LNCaP clone FGC (cell line): ENCODE measurements at regions not wholly inside any gene's neighbourhood (a gene's known extent, or its start where the extent isn't known, plus 50 kb on each side); places are given as distances from the start of the nearest gene placed in this dataset.

Experiments
- DNase-seq: peaks from one replicate; pipeline ENCODE4 v3.0.0-alpha.2; 2011; ENCODE audit warnings: low read depth
- H3K4me3 ChIP-seq: 2 replicates; pipeline ENCODE4 v1.5.1; 2011; ENCODE audit warnings: mild to moderate bottlenecking, low read depth, low read length, control low read depth
- TF ChIP-seq, protein P1 (sequence below): IDR thresholded peaks from 2 replicates; pipeline ENCODE4 v1.5.1; 2012; ENCODE audit warnings: mild to moderate bottlenecking; ENCODE audit not compliant: control insufficient read depth, insufficient read depth; ENCODE audit errors: extremely low read depth

DNA sequence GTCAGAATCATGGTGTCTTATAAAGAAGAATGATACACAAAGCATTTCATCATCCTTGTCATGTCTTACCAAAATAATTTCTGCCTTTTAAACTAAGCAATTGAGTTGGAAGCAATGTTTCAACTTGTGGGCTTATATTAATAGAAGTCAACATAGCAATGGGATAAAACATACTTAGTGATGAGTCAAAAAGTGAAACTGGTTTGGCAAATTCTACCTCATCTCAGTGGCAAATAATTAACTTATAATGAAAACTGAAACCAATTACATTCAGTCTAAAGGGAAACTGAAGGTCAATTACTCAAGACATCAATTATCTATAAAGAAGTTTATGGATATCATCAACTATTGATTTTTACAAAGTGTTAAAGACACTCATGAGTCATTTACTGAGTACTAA lies 463.8 kb downstream of the BMP2 start:
- DNase-seq = no peak
- H3K4me3 ChIP-seq = no peak overlapping the region
- TF ChIP-seq, protein P1, sequence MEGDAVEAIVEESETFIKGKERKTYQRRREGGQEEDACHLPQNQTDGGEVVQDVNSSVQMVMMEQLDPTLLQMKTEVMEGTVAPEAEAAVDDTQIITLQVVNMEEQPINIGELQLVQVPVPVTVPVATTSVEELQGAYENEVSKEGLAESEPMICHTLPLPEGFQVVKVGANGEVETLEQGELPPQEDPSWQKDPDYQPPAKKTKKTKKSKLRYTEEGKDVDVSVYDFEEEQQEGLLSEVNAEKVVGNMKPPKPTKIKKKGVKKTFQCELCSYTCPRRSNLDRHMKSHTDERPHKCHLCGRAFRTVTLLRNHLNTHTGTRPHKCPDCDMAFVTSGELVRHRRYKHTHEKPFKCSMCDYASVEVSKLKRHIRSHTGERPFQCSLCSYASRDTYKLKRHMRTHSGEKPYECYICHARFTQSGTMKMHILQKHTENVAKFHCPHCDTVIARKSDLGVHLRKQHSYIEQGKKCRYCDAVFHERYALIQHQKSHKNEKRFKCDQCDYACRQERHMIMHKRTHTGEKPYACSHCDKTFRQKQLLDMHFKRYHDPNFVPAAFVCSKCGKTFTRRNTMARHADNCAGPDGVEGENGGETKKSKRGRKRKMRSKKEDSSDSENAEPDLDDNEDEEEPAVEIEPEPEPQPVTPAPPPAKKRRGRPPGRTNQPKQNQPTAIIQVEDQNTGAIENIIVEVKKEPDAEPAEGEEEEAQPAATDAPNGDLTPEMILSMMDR = no peak

DNA sequence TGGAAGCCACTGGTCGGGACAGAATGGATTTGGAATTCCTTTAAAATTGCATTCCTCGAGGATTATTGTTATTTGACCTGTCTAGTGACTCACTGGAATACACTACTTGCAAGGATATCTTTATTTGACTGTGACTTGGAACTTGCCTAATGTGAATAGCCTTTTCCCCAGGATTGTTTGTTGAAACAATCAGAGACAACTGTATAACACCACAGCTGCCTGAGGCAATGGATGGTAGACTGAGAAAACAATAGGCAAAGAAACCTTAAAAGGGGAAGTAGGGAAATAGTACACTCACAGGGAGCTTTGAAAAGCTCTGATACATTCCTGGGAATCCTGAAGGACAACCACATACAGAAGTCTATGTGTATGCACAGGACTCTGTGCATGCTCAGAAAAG lies 465.3 kb downstream of the BMP2 start:
- TF ChIP-seq, protein P1 = no peak
- no peak for DNase-seq
- no peak overlapping the region for H3K4me3 ChIP-seq

DNA sequence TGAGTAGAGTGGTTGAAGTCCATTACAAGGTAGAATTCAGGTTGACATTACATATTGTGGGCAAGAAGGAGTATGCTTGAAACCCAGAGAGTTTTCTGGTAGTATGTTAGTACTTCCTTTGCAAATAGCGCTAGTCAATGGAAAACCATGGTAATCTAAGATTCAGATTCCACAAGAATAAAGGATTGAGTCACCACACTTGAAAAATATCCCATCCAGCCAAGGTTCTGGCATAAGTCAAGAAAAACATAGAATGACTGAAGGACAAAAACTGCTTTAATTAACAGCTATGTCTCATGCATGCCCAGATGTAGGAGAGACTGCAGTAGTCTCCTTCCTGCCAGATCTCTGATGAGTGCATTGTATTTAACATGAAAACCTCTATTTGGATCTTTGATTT lies 469.8 kb downstream of the BMP2 start:
- TF ChIP-seq, protein P1 = no peak
- DNase-seq = no peak
- H3K4me3 ChIP-seq = no peak overlapping the region

DNA sequence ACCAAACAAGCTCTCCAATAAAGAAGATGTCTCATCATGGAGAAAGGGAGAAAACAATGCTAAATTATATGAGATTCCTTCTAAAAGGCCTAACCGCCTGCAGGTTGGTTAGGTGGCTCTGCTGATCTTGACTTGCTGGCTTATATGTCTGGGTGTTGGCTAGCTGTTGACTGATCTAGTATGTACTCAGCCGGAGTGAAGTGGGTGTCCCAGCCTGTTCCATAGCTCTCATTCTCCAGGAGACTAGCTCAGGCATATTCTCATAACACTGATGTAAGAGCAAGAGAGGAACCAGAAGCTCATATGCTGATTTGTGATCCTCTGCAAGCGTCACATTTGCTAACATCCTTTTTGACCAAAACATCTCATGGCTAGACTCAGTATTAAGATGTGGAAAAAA lies 473.0 kb downstream of the BMP2 start:
- no peak overlapping the region for H3K4me3 ChIP-seq
- DNase-seq = no peak
- TF ChIP-seq, protein P1 = no peak

DNA sequence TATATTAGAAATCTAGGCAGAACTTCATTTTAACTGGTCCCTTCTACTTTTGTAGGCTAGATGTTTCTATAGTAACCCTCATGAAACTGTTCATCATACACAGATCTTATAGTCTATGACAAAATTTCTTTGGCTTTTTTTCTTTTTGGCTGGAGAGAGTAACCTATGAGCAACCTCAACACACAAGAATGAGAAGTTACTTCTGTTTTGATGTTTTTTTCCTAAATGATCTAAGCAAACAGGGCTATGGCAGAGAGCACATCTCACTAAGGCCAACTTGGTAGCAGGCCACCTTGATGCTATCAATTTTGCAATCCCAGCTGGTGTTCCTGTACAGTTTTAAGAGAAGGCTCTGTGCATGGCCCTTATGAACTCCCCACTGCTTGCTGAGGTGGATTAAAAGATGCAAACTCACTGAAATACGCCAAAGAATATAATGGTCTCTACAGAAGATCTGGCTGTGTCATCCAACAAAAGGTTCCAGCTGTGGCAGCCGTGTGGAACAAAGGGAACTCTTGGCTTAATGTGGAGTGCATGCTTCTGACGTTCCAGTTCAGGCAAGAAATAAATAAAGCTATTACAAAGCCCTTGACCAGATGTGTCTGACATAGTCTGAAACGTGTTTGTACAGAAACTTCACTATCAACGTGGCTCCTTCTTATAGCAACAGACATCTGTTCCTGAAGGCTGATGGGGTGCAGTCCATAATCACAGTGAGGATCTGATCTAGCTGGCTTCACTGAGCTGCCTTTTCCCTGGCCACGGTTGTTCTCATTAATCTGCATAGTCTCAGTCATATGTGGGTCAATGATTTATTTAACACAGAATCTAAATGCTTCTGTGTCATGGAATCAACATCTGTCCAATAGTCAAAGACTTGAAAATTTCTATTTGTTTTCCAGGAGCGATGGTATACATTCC lies 481.1 kb downstream of the BMP2 start:
- no peak overlapping the region for H3K4me3 ChIP-seq
- TF ChIP-seq, protein P1 = no peak
- DNase-seq = no peak

DNA sequence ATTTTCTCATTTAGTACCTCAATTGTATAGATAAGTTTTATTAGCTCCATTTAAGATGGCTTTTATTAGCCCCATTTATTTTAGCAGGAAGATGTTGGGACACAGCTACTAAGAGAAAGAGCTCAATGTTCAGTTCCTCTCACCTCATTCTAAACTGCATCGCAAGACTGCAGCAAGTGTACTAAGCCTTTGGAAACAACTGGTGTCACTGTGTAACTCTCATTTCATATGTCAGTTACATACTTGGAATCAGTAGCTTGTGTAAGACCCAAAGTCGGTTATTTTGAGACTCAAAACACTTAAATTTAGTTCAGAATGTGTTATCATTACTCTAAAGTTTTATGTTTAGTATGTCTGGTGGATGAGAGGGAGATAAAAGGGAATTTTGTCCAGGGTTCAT lies 482.9 kb downstream of the BMP2 start:
- H3K4me3 ChIP-seq = no peak overlapping the region
- no peak for DNase-seq
- TF ChIP-seq, protein P1 = no peak

DNA sequence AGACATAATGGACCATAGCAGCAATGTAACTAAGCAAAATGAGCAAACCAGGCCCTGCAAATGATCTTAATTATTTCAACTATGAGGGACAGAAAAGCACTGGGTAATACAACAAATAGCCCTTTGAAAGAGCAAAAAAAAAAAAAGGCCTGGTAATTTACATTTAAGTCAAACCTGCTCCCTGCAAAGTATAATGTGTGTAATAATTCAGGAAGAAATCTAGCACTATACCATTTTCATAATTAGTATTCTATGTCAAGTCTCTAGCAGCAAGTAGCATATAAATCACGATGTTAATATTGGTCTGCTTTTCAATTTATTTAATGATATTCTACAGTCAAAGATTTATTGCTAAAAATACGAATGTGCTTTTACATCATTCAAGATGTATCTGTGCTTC lies 489.6 kb downstream of the BMP2 start:
- TF ChIP-seq, protein P1 = no peak
- H3K4me3 ChIP-seq = no peak overlapping the region
- no peak for DNase-seq
